Activated naive CD8-positive, alpha-beta T cell treated with anti-CD3 and anti-CD28 coated beads for 36 hours (primary cell): ENCODE measurements at regions not wholly inside any gene's neighbourhood (a gene's known extent, or its start where the extent isn't known, plus 50 kb on each side); places are given as distances from the start of the nearest gene placed in this dataset.
A peak's percentile ranks its signal among the peaks of the same experiment; 100 is the strongest.

Source experiments
- DNase-seq: peaks from one replicate; pipeline ENCODE4 v3.0.0; 2021
- H3K27ac Mint-ChIP-seq: one replicate; pipeline ENCODE4 v1.8.0; 2022; ENCODE audit warnings: mild to moderate bottlenecking, moderate library complexity, mixed read lengths
- H3K27me3 Mint-ChIP-seq: one replicate; pipeline ENCODE4 v1.8.0; 2022; ENCODE audit warnings: mild to moderate bottlenecking, mixed read lengths
- H3K36me3 Mint-ChIP-seq: one replicate; pipeline ENCODE4 v1.8.0; 2021; ENCODE audit warnings: mild to moderate bottlenecking, mixed read lengths
- H3K4me1 Mint-ChIP-seq: one replicate; pipeline ENCODE4 v1.8.0; 2021; ENCODE audit warnings: mixed read lengths
- H3K4me3 Mint-ChIP-seq: one replicate; pipeline ENCODE4 v1.8.0; 2022; ENCODE audit warnings: mild to moderate bottlenecking, moderate library complexity, mixed read lengths
- H3K9me3 Mint-ChIP-seq: one replicate; pipeline ENCODE4 v1.8.0; 2022; ENCODE audit warnings: mixed read lengths

DNA sequence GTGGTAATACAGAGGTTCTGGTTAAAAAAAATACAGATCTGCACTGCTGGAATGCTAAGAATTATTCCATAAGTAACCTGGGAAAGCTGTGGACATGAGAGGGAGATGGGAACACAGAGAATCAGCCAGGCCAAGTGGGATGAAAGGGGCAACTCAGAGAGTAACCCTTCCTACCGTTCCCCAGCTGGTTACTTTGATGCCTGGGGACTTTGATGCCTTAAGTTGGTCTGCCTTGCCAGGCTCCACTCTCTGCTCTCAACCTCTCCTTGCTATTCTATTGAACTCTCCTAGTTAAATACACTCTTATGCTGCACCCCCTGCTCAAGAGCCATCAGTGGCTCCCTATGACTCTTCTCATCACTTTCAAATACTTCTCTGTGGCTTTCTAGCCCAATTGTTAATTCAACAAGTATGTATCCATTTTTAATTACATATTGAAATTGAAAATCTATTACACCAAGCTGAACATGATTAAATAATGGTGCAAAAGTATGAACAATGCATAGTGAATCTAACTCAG lies 315.5 kb downstream of the TLE3 start:
- H3K27me3 Mint-ChIP-seq, result peaks cover 37% of the 10 kb centered on the region
- H3K9me3 Mint-ChIP-seq, result peaks cover 3% of the 10 kb centered on the region

DNA sequence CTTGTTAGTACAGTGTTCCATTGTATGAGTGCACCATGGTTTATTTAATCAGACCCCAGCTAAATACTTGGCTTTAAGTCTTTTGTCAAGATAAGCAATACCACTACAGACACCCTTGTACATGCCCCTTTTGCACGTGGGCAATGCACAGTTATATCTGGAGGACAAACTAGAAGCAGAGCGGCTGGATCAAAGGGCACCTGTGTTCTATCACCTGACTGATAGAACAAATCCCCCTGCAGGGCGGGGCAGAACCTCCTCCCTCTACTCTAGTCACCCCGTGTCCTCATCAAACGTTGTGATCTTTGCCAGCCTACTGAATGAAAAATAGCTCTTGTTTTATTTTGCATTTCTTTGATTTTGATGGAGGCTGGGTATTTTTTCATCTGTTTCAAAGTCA lies 314.9 kb downstream of the TLE3 start:
- Mint-ChIP-seq H3K27me3 (peaks cover 42% of the 10 kb centered on the region), H3K4me3 (no peak overlapping the region), H3K9me3 (peaks cover 3% of the 10 kb centered on the region), H3K4me1 (peaks cover 20% of the 10 kb centered on the region), H3K36me3 (peaks cover 1% of the 10 kb centered on the region), H3K27ac (no peak overlapping the region)
- peak; percentile 15 for DNase-seq

More for the DNA sequence above, 315.5 kb downstream of the TLE3 start:
- H3K4me1 Mint-ChIP-seq, result peaks cover 20% of the 10 kb centered on the region
- DNase-seq, result no peak
- H3K36me3 Mint-ChIP-seq, result peaks cover 1% of the 10 kb centered on the region
- H3K27ac Mint-ChIP-seq, result no peak overlapping the region
- no peak overlapping the region for H3K4me3 Mint-ChIP-seq

DNA sequence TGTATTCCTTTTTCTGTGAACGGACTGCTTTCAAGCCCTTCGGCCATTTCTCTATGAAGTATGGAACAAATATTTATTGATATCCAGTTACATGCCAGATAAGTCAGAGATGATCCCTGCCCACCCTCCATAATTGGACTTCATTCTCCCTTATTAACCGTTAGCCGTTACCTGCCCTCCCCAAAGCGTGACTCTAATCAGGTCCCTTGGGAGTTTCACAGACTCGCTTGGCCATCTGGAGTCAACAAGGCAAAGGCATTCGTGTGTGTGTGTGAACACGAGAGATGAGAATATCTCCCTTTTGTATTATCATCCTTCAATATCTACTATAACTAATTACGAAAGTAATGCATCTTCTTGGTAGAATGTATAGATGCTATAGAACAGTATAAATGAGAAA lies 314.5 kb downstream of the TLE3 start:
- peaks cover 3% of the 10 kb centered on the region for H3K9me3 Mint-ChIP-seq
- H3K27me3 Mint-ChIP-seq, result peaks cover 42% of the 10 kb centered on the region
- peaks cover 20% of the 10 kb centered on the region for H3K4me1 Mint-ChIP-seq
- H3K36me3 Mint-ChIP-seq, result peaks cover 1% of the 10 kb centered on the region
- no peak overlapping the region for H3K27ac Mint-ChIP-seq
- no peak for DNase-seq
- no peak overlapping the region for H3K4me3 Mint-ChIP-seq

DNA sequence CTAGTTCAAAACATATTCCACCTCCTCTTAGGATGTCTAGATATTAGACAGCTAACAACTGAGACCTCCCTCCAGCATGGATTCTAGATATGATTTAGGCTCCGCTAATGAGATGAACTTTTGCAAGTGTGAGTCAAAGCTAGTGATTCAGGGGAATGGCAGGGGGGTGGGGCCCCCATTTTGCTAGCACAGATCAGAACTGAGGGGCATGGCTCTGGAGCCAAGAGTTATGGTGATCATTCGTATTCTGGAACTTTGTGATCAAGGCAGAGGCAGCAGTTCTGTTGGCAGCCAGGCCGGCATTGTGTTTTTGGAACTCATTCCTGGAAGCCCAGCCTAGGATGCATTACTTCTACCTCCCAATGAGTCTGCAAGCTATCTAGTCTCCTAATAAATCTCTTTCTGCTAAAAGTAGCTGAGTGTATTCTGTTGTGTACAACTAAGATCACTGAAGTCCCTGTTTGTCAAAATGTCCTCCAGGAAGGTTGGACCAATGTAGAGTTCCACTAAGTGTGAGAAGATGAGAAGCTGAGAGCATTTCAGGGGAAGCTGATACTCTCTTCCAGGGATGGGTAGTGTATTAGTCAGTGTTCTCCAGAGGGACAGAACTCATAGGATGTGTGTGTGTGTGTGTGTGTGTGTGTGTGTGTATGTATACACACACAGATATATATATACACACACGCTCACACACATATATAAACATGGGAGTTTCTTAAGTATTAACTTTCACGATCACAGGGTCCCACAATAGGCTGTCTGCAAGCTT lies 312.7 kb downstream of the TLE3 start:
- no peak for DNase-seq
- Mint-ChIP-seq H3K4me1 (peaks cover 20% of the 10 kb centered on the region), H3K9me3 (peaks cover 3% of the 10 kb centered on the region), H3K27ac (no peak overlapping the region), H3K4me3 (no peak overlapping the region), H3K27me3 (peaks cover 46% of the 10 kb centered on the region), H3K36me3 (peaks cover 1% of the 10 kb centered on the region)

DNA sequence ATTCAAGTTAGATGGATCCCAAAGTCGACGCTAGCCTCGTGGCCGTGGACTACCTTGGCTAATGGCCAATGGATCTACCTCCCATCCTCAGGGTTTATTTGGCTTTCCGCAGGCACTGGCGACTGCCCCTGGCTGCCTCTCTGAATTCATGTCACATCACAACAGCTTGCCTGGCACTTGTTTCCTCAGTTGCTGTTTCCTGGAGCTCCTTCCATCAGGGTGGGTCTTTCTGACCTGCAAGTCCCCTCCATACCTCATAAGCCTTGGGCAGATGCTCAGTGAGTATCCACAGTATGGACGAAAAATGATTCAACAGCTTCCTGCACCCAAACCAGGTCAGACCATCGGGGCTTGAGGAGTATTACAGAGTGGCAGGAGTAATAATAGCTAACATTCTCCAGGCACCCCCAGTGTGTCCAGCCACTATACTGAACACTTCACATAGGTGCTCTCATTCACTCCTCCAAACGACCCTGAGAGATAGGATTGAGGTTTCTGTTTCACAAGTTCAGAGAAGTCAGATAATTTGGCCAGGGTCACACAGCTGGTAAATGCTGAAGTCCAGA lies 311.5 kb downstream of the TLE3 start:
- no peak for DNase-seq
- Mint-ChIP-seq H3K9me3 (peaks cover 2% of the 10 kb centered on the region), H3K27ac (no peak overlapping the region), H3K27me3 (peaks cover 52% of the 10 kb centered on the region), H3K4me1 (peaks cover 20% of the 10 kb centered on the region), H3K4me3 (no peak overlapping the region), H3K36me3 (peaks cover 1% of the 10 kb centered on the region)

DNA sequence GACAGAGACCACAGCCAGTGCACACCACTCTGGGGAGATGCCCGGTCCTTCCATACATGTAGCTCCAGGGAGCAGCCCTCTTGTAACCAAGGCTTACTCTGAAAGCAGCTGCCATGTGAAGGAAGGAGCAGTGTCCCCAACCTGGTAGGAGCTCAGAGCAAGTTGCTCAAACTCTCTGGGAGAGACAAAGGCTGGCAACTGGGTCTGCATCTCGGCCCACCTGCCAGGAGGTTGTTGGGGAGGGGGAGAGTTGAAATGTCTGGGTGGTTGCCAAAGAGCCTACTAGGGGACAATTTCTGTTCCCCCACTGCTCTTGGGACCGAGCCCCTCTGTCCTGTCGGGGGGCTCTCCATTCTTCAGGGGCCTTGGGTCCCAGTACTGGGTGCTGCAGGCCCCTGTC lies 309.9 kb downstream of the TLE3 start:
- H3K4me1 Mint-ChIP-seq, result peaks cover 5% of the 10 kb centered on the region
- H3K36me3 Mint-ChIP-seq, result no peaks in the 10 kb centered on the region
- no peak overlapping the region for H3K4me3 Mint-ChIP-seq
- no peak for DNase-seq
- H3K27me3 Mint-ChIP-seq, result peaks cover 56% of the 10 kb centered on the region
- H3K27ac Mint-ChIP-seq, result no peak overlapping the region
- peaks cover 5% of the 10 kb centered on the region for H3K9me3 Mint-ChIP-seq

DNA sequence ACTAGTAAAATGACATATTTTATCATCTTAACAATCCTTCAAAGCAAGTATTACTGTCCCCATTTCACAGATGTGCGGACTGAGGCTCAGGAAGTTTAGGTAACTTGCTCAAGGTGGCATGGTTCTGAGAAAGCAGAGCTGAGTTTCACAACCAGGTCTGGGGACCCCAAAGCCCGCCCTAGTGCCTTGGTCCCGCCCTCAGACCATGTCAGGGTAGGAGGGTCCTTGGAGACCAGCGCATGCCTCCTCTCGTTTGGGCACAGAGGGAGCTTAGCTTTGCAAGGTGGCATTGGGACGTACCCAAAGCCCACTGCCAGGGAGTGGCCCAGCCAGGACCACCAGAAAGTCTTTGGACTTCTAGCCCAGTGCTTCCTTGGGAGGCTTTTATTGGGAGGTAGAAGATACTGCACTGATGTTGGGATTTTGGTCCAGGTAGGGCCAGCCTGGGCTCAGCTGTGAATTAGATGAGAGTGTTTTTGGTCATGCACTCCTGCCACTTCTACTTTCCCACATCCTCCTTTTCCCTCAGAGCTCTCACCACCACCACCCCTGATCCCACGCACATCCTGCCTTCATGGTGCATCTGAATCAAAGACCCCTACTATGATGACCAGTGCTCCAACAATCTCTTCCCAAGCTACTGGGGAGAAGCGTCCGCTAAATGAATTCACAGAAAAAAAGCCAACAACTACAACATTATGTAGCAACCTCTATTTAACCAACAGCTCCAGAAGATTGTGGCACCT lies 307.9 kb downstream of the TLE3 start:
- no peak overlapping the region for H3K4me3 Mint-ChIP-seq
- peaks cover under 1% of the 10 kb centered on the region for H3K4me1 Mint-ChIP-seq
- DNase-seq, result no peak
- H3K27me3 Mint-ChIP-seq, result peaks cover 40% of the 10 kb centered on the region
- H3K27ac Mint-ChIP-seq, result no peak overlapping the region
- no peaks in the 10 kb centered on the region for H3K36me3 Mint-ChIP-seq
- H3K9me3 Mint-ChIP-seq, result peaks cover 5% of the 10 kb centered on the region

DNA sequence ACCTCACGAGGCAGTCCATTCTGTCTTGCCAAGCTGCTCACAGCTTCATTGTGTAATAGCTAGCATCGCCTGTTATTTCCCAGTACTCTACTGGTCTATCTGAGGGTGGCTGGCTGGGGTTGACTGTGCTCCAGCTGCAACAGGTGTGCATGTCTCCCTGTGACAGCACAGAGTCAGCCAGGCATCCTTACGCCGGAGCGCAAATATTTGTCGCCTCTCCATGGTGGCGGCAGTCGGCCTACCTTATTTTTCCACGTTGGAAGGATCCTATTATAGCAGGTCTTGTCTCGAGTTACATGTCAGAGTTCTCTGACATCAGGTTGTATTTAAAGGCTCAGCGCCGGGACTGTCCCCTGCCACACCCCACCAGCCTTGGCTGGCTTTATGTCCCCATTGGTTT lies 307.1 kb downstream of the TLE3 start:
- H3K4me1 Mint-ChIP-seq, result peaks cover 3% of the 10 kb centered on the region
- DNase-seq, result no peak
- no peaks in the 10 kb centered on the region for H3K36me3 Mint-ChIP-seq
- H3K27ac Mint-ChIP-seq, result no peak overlapping the region
- peaks cover 34% of the 10 kb centered on the region for H3K27me3 Mint-ChIP-seq
- H3K9me3 Mint-ChIP-seq, result peaks cover 5% of the 10 kb centered on the region
- no peak overlapping the region for H3K4me3 Mint-ChIP-seq

DNA sequence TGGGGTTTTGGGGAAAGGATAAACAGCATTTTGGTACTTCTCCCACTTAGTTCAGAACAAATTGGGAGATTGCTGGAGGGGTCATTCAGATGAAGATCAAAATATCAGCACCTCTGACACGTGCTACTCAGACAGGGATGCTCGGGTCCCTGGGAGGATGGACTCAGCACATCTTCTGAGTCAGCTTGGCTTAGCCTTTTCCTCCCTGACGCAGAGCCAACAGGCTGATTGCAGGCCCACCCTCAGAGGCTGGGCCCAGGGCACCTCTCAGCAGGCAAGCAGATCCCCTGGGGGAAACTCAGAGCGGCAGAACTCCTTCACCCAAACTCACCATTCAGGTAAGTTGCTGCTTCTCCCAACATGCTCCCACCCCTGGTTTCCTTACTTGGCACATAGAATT lies 304.9 kb downstream of the TLE3 start:
- H3K4me3 Mint-ChIP-seq, result no peak overlapping the region
- no peak for DNase-seq
- H3K36me3 Mint-ChIP-seq, result no peaks in the 10 kb centered on the region
- H3K27me3 Mint-ChIP-seq, result peaks cover 16% of the 10 kb centered on the region
- H3K27ac Mint-ChIP-seq, result no peak overlapping the region
- peaks cover 5% of the 10 kb centered on the region for H3K9me3 Mint-ChIP-seq
- H3K4me1 Mint-ChIP-seq, result peaks cover 7% of the 10 kb centered on the region

DNA sequence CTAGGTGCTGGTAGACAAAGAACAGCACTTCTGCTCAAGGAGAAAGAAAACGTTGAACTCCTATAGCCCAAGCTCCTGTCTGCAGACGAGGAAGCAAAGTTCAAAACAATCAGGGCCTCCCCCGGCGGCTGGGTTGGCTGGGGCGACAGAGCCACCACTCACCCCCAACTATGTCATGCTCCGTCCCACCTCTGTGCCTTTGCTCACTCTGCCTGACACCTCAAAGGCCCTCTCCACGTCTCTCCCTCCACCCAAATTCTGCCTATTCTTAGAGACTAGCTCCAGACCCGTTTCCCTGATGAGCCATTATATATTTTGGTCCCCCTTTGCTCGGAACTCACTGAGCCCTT lies 304.3 kb downstream of the TLE3 start:
- Mint-ChIP-seq H3K27ac (no peak overlapping the region), H3K36me3 (no peaks in the 10 kb centered on the region), H3K4me3 (no peak overlapping the region), H3K27me3 (peaks cover 16% of the 10 kb centered on the region), H3K9me3 (peaks cover 5% of the 10 kb centered on the region), H3K4me1 (peaks cover 7% of the 10 kb centered on the region)
- no peak for DNase-seq

DNA sequence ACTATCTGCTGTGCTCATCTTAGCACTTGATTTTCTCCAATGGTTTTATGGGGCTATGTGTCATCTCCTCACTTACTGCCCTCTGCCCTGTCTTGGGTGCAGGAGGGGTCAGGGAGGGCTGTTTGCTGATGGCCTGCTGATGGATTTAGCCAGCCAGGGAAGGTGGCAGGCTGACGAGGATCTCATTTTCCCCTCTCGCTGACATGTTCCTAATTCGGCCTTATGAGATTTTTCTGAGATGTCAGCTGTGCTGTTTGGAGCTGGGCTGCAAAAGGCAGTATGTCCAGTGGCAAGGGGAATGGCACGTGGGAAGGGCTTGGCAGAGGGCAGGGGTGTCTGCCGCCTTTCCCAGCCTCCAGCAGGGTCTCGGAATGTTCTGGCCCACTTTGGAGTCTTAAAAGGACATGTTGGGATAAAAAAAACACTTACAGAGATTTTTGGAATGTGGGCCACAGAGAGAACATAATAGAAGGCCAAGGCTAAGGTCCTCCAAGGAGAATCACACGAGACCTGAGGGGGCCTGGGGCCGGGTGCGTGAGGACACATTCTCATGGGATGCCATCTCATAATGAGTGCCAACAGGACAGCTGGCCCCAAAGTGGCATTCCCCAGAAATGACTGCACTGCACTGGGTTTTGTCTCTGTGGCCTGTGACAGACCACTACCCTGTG lies 303.8 kb downstream of the TLE3 start:
- DNase-seq, result no peak
- H3K4me3 Mint-ChIP-seq, result no peak overlapping the region
- H3K36me3 Mint-ChIP-seq, result no peaks in the 10 kb centered on the region
- no peak overlapping the region for H3K27ac Mint-ChIP-seq
- H3K9me3 Mint-ChIP-seq, result peaks cover 5% of the 10 kb centered on the region
- peaks cover 15% of the 10 kb centered on the region for H3K27me3 Mint-ChIP-seq
- H3K4me1 Mint-ChIP-seq, result peaks cover 10% of the 10 kb centered on the region

DNA sequence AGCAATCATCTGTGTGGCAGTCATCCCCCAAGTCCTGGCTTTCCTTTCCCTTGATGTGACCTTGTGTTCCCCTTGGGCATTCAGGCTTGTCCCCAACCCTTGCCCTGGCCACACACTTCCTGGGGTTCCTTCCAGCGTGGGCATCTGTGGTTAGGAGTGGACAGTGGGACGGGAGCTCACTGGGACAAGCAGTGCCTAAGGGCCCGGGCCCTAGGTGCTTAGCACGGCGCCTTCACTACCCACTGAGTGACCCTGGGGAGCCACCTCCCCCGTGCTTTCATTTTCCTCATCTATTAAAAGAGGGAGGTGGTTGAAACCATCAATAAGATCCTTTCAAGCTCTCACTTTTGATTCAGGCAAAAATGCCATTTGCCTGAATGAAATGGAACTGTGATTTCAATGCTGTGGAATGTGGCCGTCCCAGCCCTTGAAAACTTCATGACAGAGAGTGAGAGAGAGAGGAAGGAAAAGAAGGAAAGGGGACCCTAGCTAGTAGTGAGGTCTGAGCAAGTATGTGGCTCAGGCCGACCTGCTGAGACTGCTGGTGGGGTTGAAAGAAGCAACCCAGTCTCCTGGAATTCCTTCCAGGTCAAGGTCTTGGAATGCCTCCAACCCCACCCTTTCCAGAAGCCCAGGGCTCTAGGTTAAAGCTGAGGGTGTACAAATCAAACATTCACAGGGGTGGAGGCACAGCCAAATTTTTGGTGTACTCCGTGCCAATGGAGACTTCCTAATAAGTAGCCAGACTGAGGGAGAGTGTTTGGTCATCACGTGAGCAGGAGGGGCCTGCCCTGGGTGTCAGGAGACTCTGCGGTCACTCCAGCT lies 302.9 kb downstream of the TLE3 start:
- no peaks in the 10 kb centered on the region for H3K36me3 Mint-ChIP-seq
- no peak overlapping the region for H3K4me3 Mint-ChIP-seq
- peaks cover 13% of the 10 kb centered on the region for H3K27me3 Mint-ChIP-seq
- peaks cover 5% of the 10 kb centered on the region for H3K9me3 Mint-ChIP-seq
- no peak overlapping the region for H3K27ac Mint-ChIP-seq
- DNase-seq, result no peak
- H3K4me1 Mint-ChIP-seq, result peaks cover 12% of the 10 kb centered on the region

DNA sequence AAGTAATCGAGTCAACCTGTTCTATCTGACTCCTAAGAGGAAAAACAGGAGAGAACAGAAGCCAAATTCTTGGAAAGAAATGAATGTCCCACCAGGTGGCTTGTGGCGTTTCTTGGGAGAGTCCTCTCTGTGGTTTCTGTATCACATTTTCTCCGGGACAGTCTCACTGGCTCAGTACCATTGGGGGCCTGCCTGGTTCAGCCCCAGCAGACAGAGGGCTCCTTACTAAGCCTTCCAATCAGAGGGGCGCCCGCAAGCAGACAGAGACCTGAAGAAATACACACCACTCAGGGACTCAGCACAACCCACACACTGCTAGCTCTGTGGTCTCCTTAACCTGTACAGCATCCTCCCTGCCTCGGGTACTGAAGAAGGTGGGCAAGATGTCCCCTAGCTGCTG lies 302.1 kb downstream of the TLE3 start:
- Mint-ChIP-seq H3K27me3 (peaks cover 10% of the 10 kb centered on the region), H3K27ac (no peak overlapping the region), H3K36me3 (no peaks in the 10 kb centered on the region), H3K4me3 (no peak overlapping the region), H3K4me1 (peaks cover 12% of the 10 kb centered on the region), H3K9me3 (peaks cover 5% of the 10 kb centered on the region)
- DNase-seq, result no peak

DNA sequence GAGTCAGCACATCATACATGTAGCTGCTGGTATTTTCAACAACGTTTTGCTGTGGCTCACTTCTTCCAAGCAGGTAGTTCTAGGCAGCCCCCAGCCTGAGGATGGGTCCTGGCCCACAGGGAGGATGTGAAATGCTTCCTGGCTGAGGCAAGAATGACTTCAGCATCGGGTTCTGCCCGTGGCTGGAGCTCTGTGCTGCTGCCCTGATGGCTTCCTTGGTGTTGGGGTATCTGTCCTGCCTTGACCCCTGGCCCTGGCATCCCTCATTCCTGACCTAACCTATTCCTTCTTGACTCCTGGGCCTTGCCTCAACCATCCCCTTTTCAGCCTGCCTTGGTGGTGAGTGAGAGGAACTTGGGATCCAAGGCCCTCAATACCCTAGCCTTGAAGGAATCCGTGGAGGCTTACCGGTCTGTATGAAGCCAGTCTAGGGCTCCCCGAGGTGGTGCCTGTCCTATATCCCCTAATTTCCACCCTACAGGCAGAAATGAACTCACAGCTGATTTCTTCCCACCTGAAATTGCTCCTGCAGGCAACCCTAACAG lies 300.6 kb downstream of the TLE3 start:
- H3K27ac Mint-ChIP-seq, result no peak overlapping the region
- DNase-seq, result no peak
- H3K27me3 Mint-ChIP-seq, result peaks cover 2% of the 10 kb centered on the region
- H3K4me3 Mint-ChIP-seq, result no peak overlapping the region
- H3K4me1 Mint-ChIP-seq, result peaks cover 12% of the 10 kb centered on the region
- H3K36me3 Mint-ChIP-seq, result no peaks in the 10 kb centered on the region
- no peaks in the 10 kb centered on the region for H3K9me3 Mint-ChIP-seq
